D721Med (cell line): ENCODE measurements at regions not wholly inside any gene's neighbourhood (a gene's known extent, or its start where the extent isn't known, plus 50 kb on each side); places are given as distances from the start of the nearest gene placed in this dataset.

Experiments used
- DNase-seq: peaks from one replicate; pipeline ENCODE4 v3.0.0; 2011; ENCODE audit warnings: low spot score; ENCODE audit not compliant: insufficient read length
- FAIRE-seq: peaks from 2 replicates; lab custom pipeline; 2011; peaks lifted over from hg19 to GRCh38; lab: Jason Lieb, UNC
- CTCF ChIP-seq: IDR thresholded peaks from 2 replicates; pipeline ENCODE4 v1.5.1; 2012; ENCODE audit warnings: mild to moderate bottlenecking, control low read depth; ENCODE audit not compliant: insufficient read depth; ENCODE audit errors: missing control alignments

GRCh38 chr15:89421219-89421618, 75.2 kb downstream of the RHCG start:
- no peak for FAIRE-seq
- DNase-seq = no peak
- peak; percentile 22 for TF ChIP-seq CTCF

GRCh38 chr15:89419370-89419984, 76.9 kb downstream of the RHCG start:
- no peak for TF ChIP-seq CTCF
- no peak for DNase-seq
- FAIRE-seq = no peak

GRCh38 chr15:89417206-89417725, 79.1 kb downstream of the RHCG start:
- no peak for FAIRE-seq
- DNase-seq = no peak
- no peak for TF ChIP-seq CTCF

- TF ChIP-seq CTCF = peak; percentile 71
- FAIRE-seq (no peak), DNase-seq (peak; percentile 96)
Measured at GRCh38 chr15:89416339-89417183, 79.8 kb downstream of the RHCG start.

- TF ChIP-seq CTCF = no peak
- FAIRE-seq = no peak
- DNase-seq = no peak
Measured at GRCh38 chr15:89414571-89414970, 79.9 kb upstream of the POLG start.

GRCh38 chr15:89413877-89414276, 79.3 kb upstream of the POLG start:
- FAIRE-seq (no peak), DNase-seq (no peak)
- TF ChIP-seq CTCF = no peak
